ENCODE measurements at regions not wholly inside any gene's neighbourhood (a gene's known extent, or its start where the extent isn't known, plus 50 kb on each side); places are given as distances from the start of the nearest gene placed in this dataset.
A peak's percentile ranks its signal among the peaks of the same experiment; 100 is the strongest.

- no peak for DNase-seq
These were observed 63.7 kb upstream of the HPCAL1 start for GRCh38 chr2:10238991-10239485.

- no peak for DNase-seq
These were observed 63.1 kb upstream of the HPCAL1 start for GRCh38 chr2:10239561-10239967.

GRCh38 chr2:10240161-10240681, 62.5 kb upstream of the HPCAL1 start:
- no peak for DNase-seq

- DNase-seq: no peak
These were observed 61.6 kb upstream of the HPCAL1 start for GRCh38 chr2:10240911-10241610.

- no peak for DNase-seq
These were observed 60.9 kb upstream of the HPCAL1 start for GRCh38 chr2:10241641-10242430.

GRCh38 chr2:10242451-10242850, 60.3 kb upstream of the HPCAL1 start:
- no peak for DNase-seq

- DNase-seq: no peak
These were observed 59.4 kb upstream of the HPCAL1 start for GRCh38 chr2:10242998-10243925.

GRCh38 chr2:10243926-10244270, 58.8 kb upstream of the HPCAL1 start:
- DNase-seq: no peak

- no peak for DNase-seq
These were observed 57.7 kb upstream of the HPCAL1 start for GRCh38 chr2:10245021-10245420.

GRCh38 chr2:10245661-10246060, 57.0 kb upstream of the HPCAL1 start:
- no peak for DNase-seq

GRCh38 chr2:10246370-10246769, 56.3 kb upstream of the HPCAL1 start:
- no peak for DNase-seq

- no peak for DNase-seq
These were observed 55.9 kb upstream of the HPCAL1 start for GRCh38 chr2:10246831-10247230.

GRCh38 chr2:10249798-10250197, 52.9 kb upstream of the HPCAL1 start:
- DNase-seq: no peak

GRCh38 chr2:10252224-10252623, 50.5 kb upstream of the HPCAL1 start:
- DNase-seq: no peak

- peak; percentile 59 for DNase-seq
These were observed 50.0 kb upstream of the HPCAL1 start for GRCh38 chr2:10252661-10253060.
